HFFc6 (cell line): ENCODE measurements at regions not wholly inside any gene's neighbourhood (a gene's known extent, or its start where the extent isn't known, plus 50 kb on each side); places are given as distances from the start of the nearest gene placed in this dataset.
A peak's percentile ranks its signal among the peaks of the same experiment; 100 is the strongest.

Experiments
- DNase-seq: peaks from one replicate; pipeline ENCODE4 v3.0.0-alpha.2; 2018
- H3K27ac Mint-ChIP-seq: 2 replicates; pipeline ENCODE4 v1.8.0; 2020; ENCODE audit warnings: mild to moderate bottlenecking, mixed read lengths
- H3K27me3 Mint-ChIP-seq: 2 replicates; pipeline ENCODE4 v1.8.0; 2021; ENCODE audit warnings: mild to moderate bottlenecking, moderate library complexity, mixed read lengths; ENCODE audit not compliant: insufficient read depth
- H3K36me3 Mint-ChIP-seq: 2 replicates; pipeline ENCODE4 v1.8.0; 2021; ENCODE audit warnings: low read depth, mixed read lengths
- H3K4me1 Mint-ChIP-seq: 2 replicates; pipeline ENCODE4 v1.8.0; 2020; ENCODE audit warnings: low read depth, mixed read lengths
- H3K4me3 Mint-ChIP-seq: 2 replicates; pipeline ENCODE4 v1.8.0; 2020; ENCODE audit warnings: mild to moderate bottlenecking, moderate library complexity, mixed read lengths
- H3K9me3 Mint-ChIP-seq: 2 replicates; pipeline ENCODE4 v1.8.0; 2020; ENCODE audit warnings: mild to moderate bottlenecking, mixed read lengths
- CTCF ChIP-seq: fragments of 200-600 bp; sonication (generic); IDR thresholded peaks from 2 replicates; pipeline ENCODE4 v1.5.0; 2021; ENCODE audit warnings: antibody characterized with exemption, mild to moderate bottlenecking

- no peak for DNase-seq
Measured at GRCh38 chr17:70906808-70907207, 737.5 kb downstream of the KCNJ2 start.

GRCh38 chr17:70912716-70913485, 743.6 kb downstream of the KCNJ2 start:
- H3K9me3 Mint-ChIP-seq: peaks cover 19% of the 10 kb centered on the region; the same call in 1 of the 2 replicates
- H3K27me3 Mint-ChIP-seq: peaks cover 1% of the 10 kb centered on the region; the same call in 1 of the 2 replicates
- DNase-seq: no peak
- no peak overlapping the region for H3K27ac Mint-ChIP-seq
- no peak for TF ChIP-seq CTCF
- no peaks in the 10 kb centered on the region for H3K4me1 Mint-ChIP-seq
- H3K4me3 Mint-ChIP-seq: no peak overlapping the region
- H3K36me3 Mint-ChIP-seq: no peaks in the 10 kb centered on the region

More at GRCh38 chr17:70906808-70907207, 737.5 kb downstream of the KCNJ2 start:
- Mint-ChIP-seq H3K9me3 (peaks cover 28% of the 10 kb centered on the region), H3K4me3 (no peak overlapping the region), H3K36me3 (peaks cover 6% of the 10 kb centered on the region), H3K27ac (peak overlapping the region; percentile 61), H3K4me1 (peaks cover 20% of the 10 kb centered on the region), H3K27me3 (no peaks in the 10 kb centered on the region)
- TF ChIP-seq CTCF: no peak

GRCh38 chr17:70916469-70916868, 747.1 kb downstream of the KCNJ2 start:
- Mint-ChIP-seq H3K36me3 (no peaks in the 10 kb centered on the region), H3K4me1 (no peaks in the 10 kb centered on the region), H3K9me3 (peaks cover 36% of the 10 kb centered on the region), H3K4me3 (no peak overlapping the region), H3K27me3 (peaks cover 1% of the 10 kb centered on the region; the same call in 1 of the 2 replicates), H3K27ac (no peak overlapping the region)
- no peak for DNase-seq
- TF ChIP-seq CTCF: no peak

GRCh38 chr17:70919241-70919640, 749.9 kb downstream of the KCNJ2 start:
- Mint-ChIP-seq H3K27ac (no peak overlapping the region), H3K4me3 (no peak overlapping the region), H3K4me1 (peaks cover 21% of the 10 kb centered on the region; the same call in 1 of the 2 replicates), H3K9me3 (peaks cover 48% of the 10 kb centered on the region), H3K36me3 (no peaks in the 10 kb centered on the region; the same call in 1 of the 2 replicates), H3K27me3 (peaks cover 1% of the 10 kb centered on the region; the same call in 1 of the 2 replicates)
- DNase-seq: no peak
- no peak for TF ChIP-seq CTCF

GRCh38 chr17:70920416-70920815, 751.1 kb downstream of the KCNJ2 start:
- Mint-ChIP-seq H3K9me3 (peaks cover 54% of the 10 kb centered on the region), H3K27ac (no peak overlapping the region), H3K4me3 (no peak overlapping the region), H3K4me1 (peaks cover 29% of the 10 kb centered on the region; the same call in 1 of the 2 replicates), H3K36me3 (no peaks in the 10 kb centered on the region; the same call in 1 of the 2 replicates), H3K27me3 (peaks cover 1% of the 10 kb centered on the region; the same call in 1 of the 2 replicates)
- no peak for DNase-seq
- TF ChIP-seq CTCF: no peak
